ENCODE measurements at regions not wholly inside any gene's neighbourhood (a gene's known extent, or its start where the extent isn't known, plus 50 kb on each side); places are given as distances from the start of the nearest gene placed in this dataset.

- no peaks in the 10 kb centered on the region for H3K36me3 Mint-ChIP-seq (ENCODE audit: low read depth)
- TF ChIP-seq, protein P1, sequence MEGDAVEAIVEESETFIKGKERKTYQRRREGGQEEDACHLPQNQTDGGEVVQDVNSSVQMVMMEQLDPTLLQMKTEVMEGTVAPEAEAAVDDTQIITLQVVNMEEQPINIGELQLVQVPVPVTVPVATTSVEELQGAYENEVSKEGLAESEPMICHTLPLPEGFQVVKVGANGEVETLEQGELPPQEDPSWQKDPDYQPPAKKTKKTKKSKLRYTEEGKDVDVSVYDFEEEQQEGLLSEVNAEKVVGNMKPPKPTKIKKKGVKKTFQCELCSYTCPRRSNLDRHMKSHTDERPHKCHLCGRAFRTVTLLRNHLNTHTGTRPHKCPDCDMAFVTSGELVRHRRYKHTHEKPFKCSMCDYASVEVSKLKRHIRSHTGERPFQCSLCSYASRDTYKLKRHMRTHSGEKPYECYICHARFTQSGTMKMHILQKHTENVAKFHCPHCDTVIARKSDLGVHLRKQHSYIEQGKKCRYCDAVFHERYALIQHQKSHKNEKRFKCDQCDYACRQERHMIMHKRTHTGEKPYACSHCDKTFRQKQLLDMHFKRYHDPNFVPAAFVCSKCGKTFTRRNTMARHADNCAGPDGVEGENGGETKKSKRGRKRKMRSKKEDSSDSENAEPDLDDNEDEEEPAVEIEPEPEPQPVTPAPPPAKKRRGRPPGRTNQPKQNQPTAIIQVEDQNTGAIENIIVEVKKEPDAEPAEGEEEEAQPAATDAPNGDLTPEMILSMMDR (IDR thresholded peaks at IDR 0.05): no peak
- H3K27me3 Mint-ChIP-seq (ENCODE audit: low read depth): no peaks in the 10 kb centered on the region
- H3K4me1 Mint-ChIP-seq (ENCODE audit: low read depth): no peaks in the 10 kb centered on the region
- H3K9me3 Mint-ChIP-seq (ENCODE audit: low read depth): no peaks in the 10 kb centered on the region
- H3K4me3 Mint-ChIP-seq (ENCODE audit: unreplicated experiment): no peak overlapping the region
- DNase-seq (ENCODE audit: low spot score): no peak
- H3K27ac Mint-ChIP-seq (ENCODE audit: unreplicated experiment): no peak overlapping the region
These were observed 213.3 kb upstream of the PARD3B start for GRCh38 chr2:204331988-204332387.

DNA sequence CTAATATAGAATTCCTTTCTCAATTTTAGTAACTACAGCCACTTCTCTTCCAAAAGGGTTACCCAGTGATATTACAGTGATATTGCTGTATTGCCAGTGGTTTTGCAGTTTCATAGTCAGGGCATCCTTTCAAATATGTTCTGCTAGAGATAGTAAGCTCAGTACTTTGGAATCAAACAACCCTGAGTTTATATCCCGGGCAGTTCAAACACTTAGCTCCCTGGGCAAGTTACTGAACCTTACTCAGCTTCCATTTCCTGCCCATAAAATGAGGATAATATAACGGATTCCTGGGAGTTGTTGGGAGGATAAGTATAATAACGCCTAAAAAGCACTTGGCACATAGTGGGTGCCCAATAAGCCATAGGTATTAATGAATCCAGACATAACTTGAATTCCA, 212.6 kb upstream of the PARD3B start:
- DNase-seq (ENCODE audit: low spot score): no peak
- Mint-ChIP-seq H3K27me3 (ENCODE audit: low read depth) (no peaks in the 10 kb centered on the region), H3K36me3 (ENCODE audit: low read depth) (peaks cover 1% of the 10 kb centered on the region), H3K27ac (ENCODE audit: unreplicated experiment) (no peak overlapping the region), H3K9me3 (ENCODE audit: low read depth) (no peaks in the 10 kb centered on the region), H3K4me1 (ENCODE audit: low read depth) (peaks cover 7% of the 10 kb centered on the region), H3K4me3 (ENCODE audit: unreplicated experiment) (no peak overlapping the region)
- TF ChIP-seq, protein P1 (IDR thresholded peaks at IDR 0.05): no peak

DNA sequence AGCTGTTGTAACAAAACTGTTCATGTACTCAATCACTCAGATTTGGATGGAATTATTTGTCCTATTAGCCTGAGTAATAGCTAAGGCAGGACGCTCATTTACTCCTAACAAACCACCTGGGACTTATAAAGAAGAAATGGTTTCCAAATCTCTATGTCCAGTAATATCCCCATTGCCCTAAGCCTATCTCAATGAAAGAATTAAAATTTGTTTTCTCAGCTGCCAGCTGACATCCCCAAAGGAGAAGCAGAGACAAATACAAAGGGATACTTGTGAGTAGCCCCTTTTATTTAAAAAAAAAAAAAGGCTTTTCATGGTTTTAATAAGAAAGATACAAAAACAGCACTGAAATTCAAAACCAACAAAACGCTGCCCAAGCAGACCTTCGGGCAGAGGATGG, 211.4 kb upstream of the PARD3B start:
- DNase-seq (ENCODE audit: low spot score): no peak
- peaks cover 1% of the 10 kb centered on the region for H3K36me3 Mint-ChIP-seq (ENCODE audit: low read depth)
- no peaks in the 10 kb centered on the region for H3K9me3 Mint-ChIP-seq (ENCODE audit: low read depth)
- no peak overlapping the region for H3K27ac Mint-ChIP-seq (ENCODE audit: unreplicated experiment)
- no peaks in the 10 kb centered on the region for H3K27me3 Mint-ChIP-seq (ENCODE audit: low read depth)
- no peak overlapping the region for H3K4me3 Mint-ChIP-seq (ENCODE audit: unreplicated experiment)
- H3K4me1 Mint-ChIP-seq (ENCODE audit: low read depth): peaks cover 17% of the 10 kb centered on the region
- TF ChIP-seq, protein P1 (IDR thresholded peaks at IDR 0.05): no peak

DNA sequence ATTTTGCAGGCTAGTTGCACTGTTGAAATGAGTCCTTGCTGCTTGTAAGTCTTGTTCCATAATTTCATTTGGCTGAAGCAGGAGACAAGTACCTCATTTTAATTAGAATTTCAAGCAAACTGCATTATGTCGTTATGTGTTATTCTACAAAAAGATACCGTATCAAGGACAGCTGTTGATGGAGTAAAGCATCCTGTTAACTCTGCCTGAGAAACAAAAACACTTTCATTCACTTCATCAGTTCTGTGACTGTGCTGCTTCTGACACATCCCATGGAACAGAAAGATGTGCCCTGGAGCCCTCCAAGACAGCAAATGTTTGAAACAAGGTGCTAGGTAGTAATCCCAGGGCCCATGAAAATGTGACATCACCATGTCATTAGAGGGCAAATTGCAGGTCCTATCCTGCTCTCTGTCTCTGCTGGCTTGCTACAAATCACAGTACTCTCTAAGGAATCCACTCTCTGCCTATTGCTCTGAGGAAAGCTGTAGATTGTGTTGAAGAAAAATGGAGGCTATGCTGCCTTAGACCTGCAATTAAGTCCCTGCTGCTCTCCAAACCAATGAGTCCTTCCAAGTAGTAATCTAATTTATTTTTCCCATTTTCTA, 209.7 kb upstream of the PARD3B start:
- no peak for DNase-seq (ENCODE audit: low spot score)
- peaks cover 1% of the 10 kb centered on the region for H3K36me3 Mint-ChIP-seq (ENCODE audit: low read depth)
- H3K27ac Mint-ChIP-seq (ENCODE audit: unreplicated experiment): no peak overlapping the region
- no peaks in the 10 kb centered on the region for H3K9me3 Mint-ChIP-seq (ENCODE audit: low read depth)
- H3K4me3 Mint-ChIP-seq (ENCODE audit: unreplicated experiment): no peak overlapping the region
- H3K4me1 Mint-ChIP-seq (ENCODE audit: low read depth): peaks cover 32% of the 10 kb centered on the region
- TF ChIP-seq, protein P1 (IDR thresholded peaks at IDR 0.05): no peak
- no peaks in the 10 kb centered on the region for H3K27me3 Mint-ChIP-seq (ENCODE audit: low read depth)

GRCh38 chr2:204336153-204336744, 209.0 kb upstream of the PARD3B start:
- Mint-ChIP-seq H3K4me1 (ENCODE audit: low read depth) (peaks cover 32% of the 10 kb centered on the region), H3K27me3 (ENCODE audit: low read depth) (no peaks in the 10 kb centered on the region), H3K27ac (ENCODE audit: unreplicated experiment) (no peak overlapping the region), H3K4me3 (ENCODE audit: unreplicated experiment) (no peak overlapping the region), H3K9me3 (ENCODE audit: low read depth) (no peaks in the 10 kb centered on the region), H3K36me3 (ENCODE audit: low read depth) (peaks cover 1% of the 10 kb centered on the region)
- no peak for DNase-seq (ENCODE audit: low spot score)
- TF ChIP-seq, protein P1 (IDR thresholded peaks at IDR 0.05): no peak

All from chondrocyte (in vitro differentiated cells).